Pancreas (tissue), 10 donors: ENCODE measurements at regions not wholly inside any gene's neighbourhood (a gene's known extent, or its start where the extent isn't known, plus 50 kb on each side); places are given as distances from the start of the nearest gene placed in this dataset.

Experiments used
- ATAC-seq, 4 donors: fragments of 200-7000 bp; cut with Tn5 transposase; one replicate each; pipeline versions ENCODE4 v1.8.0 to v1.9.1; 2020; ENCODE audit warnings: mild to moderate bottlenecking in 4 of 4, moderate library complexity in 4 of 4
- DNase-seq, 6 donors: peaks; one replicate each; pipeline ENCODE4 v3.0.0-alpha.2; 2020
- FAIRE-seq: peaks from 2 replicates; lab custom pipeline; 2012; peaks lifted over from hg19 to GRCh38; lab: Jason Lieb, UNC
- H3K27ac ChIP-seq, 4 donors: fragments of 200-600 bp; sonication (generic); 1 replicate in 3 of 4; 2 replicates in 1 of 4; pipeline versions ENCODE4 v1.5.0 to v1.8.0; 2020
- H3K27me3 ChIP-seq, 4 donors: fragments of 200-600 bp; one replicate each; pipeline ENCODE4 v1.8.0; 2021
- H3K36me3 ChIP-seq, 3 donors: fragments of 200-600 bp; sonication (generic) in 1 of 3; one replicate each; pipeline versions ENCODE4 v1.5.0 to v1.8.0; 2020 to 2021
- H3K4me1 ChIP-seq, 3 donors: fragments of 200-600 bp; one replicate each; pipeline ENCODE4 v1.8.0; 2021
- H3K4me3 ChIP-seq, 4 donors: fragments of 200-600 bp; sonication (generic) in 2 of 4; one replicate each; pipeline versions ENCODE4 v1.5.0 to v1.8.0; 2020 to 2021
- H3K9me3 ChIP-seq, 4 donors: fragments of 200-600 bp; one replicate each; pipeline ENCODE4 v1.8.0; 2021
- CTCF ChIP-seq, 4 donors: fragments of 200-600 bp; sonication (generic) in 3 of 4; IDR thresholded peaks; one replicate each; pipeline versions ENCODE4 v1.5.0 to v1.8.0; 2021; ENCODE audit warnings: antibody characterized with exemption in 4 of 4
- WGBS, 2 donors: extraction: QIAGEN DNeasy Blood & Tissue Kit; methylation state at CpG; one replicate each; pipeline ENCODE4 v1.1.7; 2013; 5-methylcytosine and 5-hydroxymethylcytosine counted together
- intact Hi-C, 3 donors: fragments of 100-400 bp; cut with DNase I; formaldehyde crosslinking; loops; one replicate each; pipeline versions ENCODE4 v1.11.1 to v1.14.2; 2022
- donor health status: healthy with polysubstance abuse.
- donor health status: DM: no; HTN: no; CAD: no; lungs with moderate emphysema.
- donor health status: DM: no; HTN: no; CAD: no.
- donor health status: control.
- donor health status: control.
- donor health status: Bipolar disorder and iron deficiency.
- donor health status: DM: yes; HTN: yes; CAD: no.
- donor health status: DM: no; HTN: no; CAD: no.
- donor health status: DM: no; HTN: no; CAD: no.
- donor health status: DM: yes; HTN: yes; CAD: no.

DNA sequence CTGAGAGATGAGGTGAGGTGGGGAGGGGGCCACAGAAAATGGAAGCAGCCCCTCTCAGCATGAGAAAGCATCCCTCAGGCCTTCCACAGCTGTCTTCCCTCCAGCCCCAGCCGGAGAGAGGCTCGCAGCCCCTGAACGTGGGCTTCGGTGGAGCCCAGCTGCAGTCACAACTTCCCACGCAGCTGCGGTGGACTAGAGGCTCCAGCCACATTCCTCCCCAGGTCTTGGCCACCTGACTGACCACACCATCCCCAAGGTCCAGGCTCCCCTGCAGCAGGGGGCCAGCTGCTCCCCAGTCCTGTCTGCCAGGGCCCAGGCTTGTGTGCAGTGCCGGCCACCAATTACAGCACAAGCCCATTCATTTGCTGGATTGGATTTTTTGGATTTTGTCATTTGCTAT lies 212.3 kb upstream of the BCOR start:
- WGBS, 2 donors, result 77 to 88% methylated on average over 7 of the region's 7 CpGs
- no peaks in the 10 kb centered on the region for H3K27me3 ChIP-seq
- no peaks in the 10 kb centered on the region for H3K9me3 ChIP-seq
- H3K4me3 ChIP-seq, result no peak overlapping the region
- H3K36me3 ChIP-seq, result no peaks in the 10 kb centered on the region
- TF ChIP-seq CTCF (IDR thresholded peaks at IDR 0.05), result no peak
- FAIRE-seq, result no peak
- H3K27ac ChIP-seq, result no peak overlapping the region
- no peaks in the 10 kb centered on the region for H3K4me1 ChIP-seq
- DNase-seq, result no peak
- intact Hi-C loops, result no loop called here
- ATAC-seq, result no peak

GRCh38 chrX:40307871-40308270 lies 210.1 kb upstream of the BCOR start:
- Histone ChIP-seq H3K9me3 (no peaks in the 10 kb centered on the region), H3K4me1 (no peaks in the 10 kb centered on the region), H3K4me3 (no peak overlapping the region), H3K27ac (no peak overlapping the region), H3K36me3 (no peaks in the 10 kb centered on the region), H3K27me3 (peaks cover 0 to 4% (median 0%) of the 10 kb centered on the region in 4 donors)
- intact Hi-C loops, result no loop called here
- 86 to 89% methylated on average over 13 of the region's 13 CpGs for WGBS, 2 donors
- DNase-seq (no peak), ATAC-seq (no peak), FAIRE-seq (no peak)
- no peak for TF ChIP-seq CTCF (IDR thresholded peaks at IDR 0.05)

- TF ChIP-seq CTCF (IDR thresholded peaks at IDR 0.05), result no peak
- DNase-seq (no peak), FAIRE-seq (no peak), ATAC-seq (no peak)
- H3K4me3 ChIP-seq, result no peak overlapping the region
- H3K9me3 ChIP-seq, result no peaks in the 10 kb centered on the region
- no peaks in the 10 kb centered on the region for H3K4me1 ChIP-seq
- no peak overlapping the region for H3K27ac ChIP-seq
- H3K36me3 ChIP-seq, result no peaks in the 10 kb centered on the region
- H3K27me3 ChIP-seq, result peaks cover 0 to 12% (median 2%) of the 10 kb centered on the region in 4 donors
- intact Hi-C loops, result no loop called here
- 55 to 60% methylated on average over 2 of the region's 2 CpGs for WGBS, 2 donors
Measured at GRCh38 chrX:40304115-40304514, 206.4 kb upstream of the BCOR start.

DNA sequence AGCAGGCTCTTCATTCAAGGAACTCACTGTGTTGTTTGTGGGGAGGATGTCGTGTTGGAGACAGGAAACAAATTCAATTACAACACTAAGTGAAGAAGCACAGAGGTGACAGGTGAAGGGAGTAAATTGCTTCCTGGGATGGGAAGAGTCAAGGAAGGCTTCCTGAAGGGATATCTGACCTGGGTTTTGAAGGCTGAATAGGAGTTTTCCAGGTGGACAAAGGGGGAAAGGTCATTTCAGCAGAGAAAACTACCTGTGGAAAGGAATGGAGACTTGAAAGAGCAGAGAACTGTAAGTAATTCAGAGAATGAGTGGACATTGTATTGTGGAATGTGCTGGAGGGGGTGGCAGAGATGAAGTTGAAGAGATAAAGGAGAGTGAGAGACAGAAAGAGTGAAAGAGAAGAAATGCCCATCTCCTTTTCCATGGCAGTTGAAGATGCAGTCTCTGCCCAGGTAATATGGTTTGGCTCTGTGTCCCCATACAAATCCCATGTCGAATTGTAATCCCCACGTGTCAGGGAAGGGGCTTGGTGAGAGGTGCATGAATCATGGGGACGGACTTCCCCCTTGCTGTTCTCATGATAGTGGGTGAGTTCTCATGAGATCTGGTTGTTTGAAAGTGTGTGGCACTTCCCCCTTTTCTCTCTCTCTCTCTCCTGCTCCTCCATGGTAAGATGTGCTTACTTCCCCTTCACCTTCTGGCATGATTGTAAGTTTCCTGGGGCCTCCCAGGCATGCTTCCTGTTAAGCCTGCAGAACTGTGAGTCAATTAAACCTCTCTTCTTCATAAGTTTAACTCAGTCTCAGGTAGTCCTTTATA lies 205.7 kb upstream of the BCOR start:
- WGBS, 2 donors, result 63 to 66% methylated on average over 4 of the region's 4 CpGs
- Histone ChIP-seq H3K36me3 (no peaks in the 10 kb centered on the region), H3K27me3 (peaks cover 0 to 18% (median 2%) of the 10 kb centered on the region in 4 donors), H3K9me3 (no peaks in the 10 kb centered on the region), H3K4me1 (no peaks in the 10 kb centered on the region), H3K27ac (no peak overlapping the region), H3K4me3 (no peak overlapping the region)
- intact Hi-C loops, result no loop called here
- no peak for FAIRE-seq
- no peak for TF ChIP-seq CTCF (IDR thresholded peaks at IDR 0.05)
- DNase-seq, result no peak
- ATAC-seq, result no peak

DNA sequence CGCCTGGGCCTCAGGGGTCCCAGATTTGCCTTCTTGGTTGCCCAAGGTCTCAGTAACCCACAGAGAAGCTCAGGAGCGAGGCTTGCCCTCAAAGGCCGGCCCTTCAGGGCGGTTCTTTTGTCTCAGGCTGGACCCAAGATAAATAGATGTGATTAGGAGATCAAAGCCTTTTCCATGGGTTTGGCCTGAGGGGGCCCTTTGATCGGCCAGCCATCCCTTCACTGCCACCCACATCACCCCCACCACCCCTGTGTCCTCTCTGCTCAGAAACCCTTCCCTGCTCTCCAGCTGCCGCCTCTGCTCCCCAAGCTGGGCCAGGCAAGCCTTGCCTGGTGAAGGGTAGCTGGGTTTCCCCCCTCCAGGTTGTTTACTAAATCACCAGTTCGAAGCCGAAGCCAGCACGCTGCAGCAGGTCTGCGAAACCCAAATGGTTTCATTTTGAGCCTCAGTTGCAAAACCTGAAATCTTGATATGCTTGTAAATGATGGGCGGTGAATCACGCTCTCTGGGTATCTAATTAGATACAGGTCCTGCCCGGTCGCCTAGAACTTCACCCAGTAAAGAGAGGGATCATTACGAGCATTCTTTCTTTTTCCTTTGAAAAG lies 202.6 kb upstream of the BCOR start:
- H3K4me3 ChIP-seq, result no peak overlapping the region
- no peaks in the 10 kb centered on the region for H3K36me3 ChIP-seq
- no peak for TF ChIP-seq CTCF (IDR thresholded peaks at IDR 0.05)
- no peak for DNase-seq
- no peaks in the 10 kb centered on the region for H3K9me3 ChIP-seq
- no peaks in the 10 kb centered on the region for H3K4me1 ChIP-seq
- no peak for ATAC-seq
- intact Hi-C loops, result no loop called here
- no peak overlapping the region for H3K27ac ChIP-seq
- peaks cover 0 to 19% (median 2%) of the 10 kb centered on the region in 4 donors for H3K27me3 ChIP-seq
- FAIRE-seq, result no peak
- 79 to 81% methylated on average over 15 of the region's 15 CpGs for WGBS, 2 donors
